ENCODE measurements at regions not wholly inside any gene's neighbourhood (a gene's known extent, or its start where the extent isn't known, plus 50 kb on each side); places are given as distances from the start of the nearest gene placed in this dataset.

DNA sequence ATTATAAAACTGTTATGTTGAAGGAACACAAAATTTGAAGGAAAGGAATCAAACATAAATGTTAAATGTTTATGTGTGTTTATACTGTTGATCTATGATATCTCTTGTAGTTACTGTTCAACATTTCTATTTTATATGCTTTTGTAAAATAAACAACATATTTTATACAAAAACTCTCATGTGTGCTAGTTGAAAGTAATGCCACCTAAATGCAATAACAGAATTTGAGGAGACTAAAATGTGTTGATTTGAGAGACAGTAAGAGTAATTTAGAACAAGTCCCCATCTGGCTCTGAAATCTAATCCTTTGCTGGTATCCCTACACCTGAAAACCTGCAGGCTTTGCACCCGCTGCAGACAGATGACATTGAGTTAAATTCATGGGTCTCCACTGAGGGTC is 95.7 kb upstream of the TOP3B start:
- TF ChIP-seq CTCF (IDR thresholded peaks at IDR 0.05) (no peak), POLR2A (IDR thresholded peaks at IDR 0.05) (no peak)
